ENCODE measurements at regions not wholly inside any gene's neighbourhood (a gene's known extent, or its start where the extent isn't known, plus 50 kb on each side); places are given as distances from the start of the nearest gene placed in this dataset.

DNA sequence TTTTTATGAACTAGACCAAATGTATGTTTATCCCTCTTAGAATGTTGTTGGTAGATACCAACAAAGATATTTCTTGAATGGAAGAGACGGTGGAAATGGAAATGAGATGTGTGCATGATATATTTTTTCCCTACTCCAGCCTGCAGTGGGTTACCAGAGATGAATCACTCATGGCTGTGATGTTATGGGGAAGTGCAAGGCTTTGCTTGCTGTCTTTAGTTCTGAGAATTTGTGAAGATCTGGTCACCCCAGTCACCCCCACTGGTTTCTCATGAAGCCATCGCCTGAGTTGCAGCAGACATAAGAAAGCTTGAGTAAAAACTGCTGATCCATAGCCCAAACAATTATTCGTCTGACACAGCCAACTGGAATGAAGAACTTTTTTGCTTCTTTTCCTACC, 78.1 kb upstream of the EOMES start:
- TF ChIP-seq, protein P1, sequence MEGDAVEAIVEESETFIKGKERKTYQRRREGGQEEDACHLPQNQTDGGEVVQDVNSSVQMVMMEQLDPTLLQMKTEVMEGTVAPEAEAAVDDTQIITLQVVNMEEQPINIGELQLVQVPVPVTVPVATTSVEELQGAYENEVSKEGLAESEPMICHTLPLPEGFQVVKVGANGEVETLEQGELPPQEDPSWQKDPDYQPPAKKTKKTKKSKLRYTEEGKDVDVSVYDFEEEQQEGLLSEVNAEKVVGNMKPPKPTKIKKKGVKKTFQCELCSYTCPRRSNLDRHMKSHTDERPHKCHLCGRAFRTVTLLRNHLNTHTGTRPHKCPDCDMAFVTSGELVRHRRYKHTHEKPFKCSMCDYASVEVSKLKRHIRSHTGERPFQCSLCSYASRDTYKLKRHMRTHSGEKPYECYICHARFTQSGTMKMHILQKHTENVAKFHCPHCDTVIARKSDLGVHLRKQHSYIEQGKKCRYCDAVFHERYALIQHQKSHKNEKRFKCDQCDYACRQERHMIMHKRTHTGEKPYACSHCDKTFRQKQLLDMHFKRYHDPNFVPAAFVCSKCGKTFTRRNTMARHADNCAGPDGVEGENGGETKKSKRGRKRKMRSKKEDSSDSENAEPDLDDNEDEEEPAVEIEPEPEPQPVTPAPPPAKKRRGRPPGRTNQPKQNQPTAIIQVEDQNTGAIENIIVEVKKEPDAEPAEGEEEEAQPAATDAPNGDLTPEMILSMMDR (conservative IDR thresholded peaks at IDR 0.05), result no peak
- no peak for TF ChIP-seq EZH2 (IDR thresholded peaks at IDR 0.05; ENCODE audit: low read depth)
